ENCODE measurements at regions not wholly inside any gene's neighbourhood (a gene's known extent, or its start where the extent isn't known, plus 50 kb on each side); places are given as distances from the start of the nearest gene placed in this dataset.
"Not testable (repeated sequence)": the region's sequence is repeated elsewhere in the genome, so short reads cannot be mapped to it uniquely, and the experiment has no call there.

GRCh38 chr9:27673641-27674040 is 100.4 kb upstream of the C9orf72 start:
- no peak for DNase-seq

GRCh38 chr9:27675354-27675753 is 102.1 kb upstream of the C9orf72 start:
- DNase-seq, result no peak

- no peak for DNase-seq
These were observed 103.5 kb upstream of the C9orf72 start for GRCh38 chr9:27676827-27677226.

- DNase-seq, result no peak
These were observed 106.1 kb upstream of the C9orf72 start for GRCh38 chr9:27679338-27679737.

GRCh38 chr9:27683181-27683580 is 109.9 kb upstream of the C9orf72 start:
- DNase-seq, result no peak

GRCh38 chr9:27688954-27689353 is 115.7 kb upstream of the C9orf72 start:
- DNase-seq, result no peak

GRCh38 chr9:27690816-27691215 is 117.5 kb upstream of the C9orf72 start:
- not testable (repeated sequence) for DNase-seq

- DNase-seq, result no peak
These were observed 126.3 kb upstream of the C9orf72 start for GRCh38 chr9:27699621-27700020.

GRCh38 chr9:27701016-27701415 is 127.7 kb upstream of the C9orf72 start:
- DNase-seq, result no peak

- no peak for DNase-seq
These were observed 128.3 kb upstream of the C9orf72 start for GRCh38 chr9:27701587-27701986.

- no peak for DNase-seq
These were observed 130.1 kb upstream of the C9orf72 start for GRCh38 chr9:27703216-27703980.

- DNase-seq, result no peak
These were observed 138.0 kb upstream of the C9orf72 start for GRCh38 chr9:27711241-27711640.

- DNase-seq, result no peak
These were observed 139.5 kb upstream of the C9orf72 start for GRCh38 chr9:27712806-27713205.

GRCh38 chr9:27714388-27714787 is 141.1 kb upstream of the C9orf72 start:
- DNase-seq, result no peak

- DNase-seq, result no peak
These were observed 142.4 kb upstream of the C9orf72 start for GRCh38 chr9:27715651-27716050.

- no peak for DNase-seq
These were observed 144.7 kb upstream of the C9orf72 start for GRCh38 chr9:27717991-27718390.

GRCh38 chr9:27719711-27720110 is 146.4 kb upstream of the C9orf72 start:
- no peak for DNase-seq

GRCh38 chr9:27722866-27723265 is 149.6 kb upstream of the C9orf72 start:
- DNase-seq, result no peak

- DNase-seq, result peak; percentile 27
These were observed 153.2 kb upstream of the C9orf72 start for GRCh38 chr9:27726244-27727081.

GRCh38 chr9:27732494-27732893 is 159.2 kb upstream of the C9orf72 start:
- no peak for DNase-seq

GRCh38 chr9:27743490-27743889 is 170.2 kb upstream of the C9orf72 start:
- no peak for DNase-seq

GRCh38 chr9:27747450-27747849 is 174.2 kb upstream of the C9orf72 start:
- DNase-seq, result no peak

- DNase-seq, result no peak
These were observed 176.6 kb upstream of the C9orf72 start for GRCh38 chr9:27749838-27750237.

- DNase-seq, result no peak
These were observed 177.3 kb upstream of the C9orf72 start for GRCh38 chr9:27750566-27750965.
